Endothelial cell of umbilical vein (primary cell): ENCODE measurements at regions not wholly inside any gene's neighbourhood (a gene's known extent, or its start where the extent isn't known, plus 50 kb on each side); places are given as distances from the start of the nearest gene placed in this dataset.

Experiments used
- BruUV-seq: library from RNA; stranded (reverse); fragments of 400-500 nt; replicated peaks from 2 replicates; lab custom pipeline; 2021; lab: Mats Ljungman, UMichigan
- CTCF ChIA-PET: fragments of 300-600, 350-600 bp; sonication (Branson Sonifier 250); formaldehyde crosslinking; loops from one replicate; lab custom pipeline; 2021; ENCODE audit warnings: antibody characterized with exemption, inconsistent platforms; lab: Charles Lee
- POLR2A ChIA-PET: fragments of 300-600, 350-600 bp; sonication (Branson Sonifier 250); formaldehyde crosslinking; loops from one replicate; lab custom pipeline; 2021; ENCODE audit warnings: antibody characterized with exemption, inconsistent platforms; lab: Charles Lee
- DNase-seq: peaks from one replicate; pipeline ENCODE4 v3.0.0-alpha.2; 2011; ENCODE audit warnings: low read depth, low spot score
- FAIRE-seq: peaks from 2 replicates; lab custom pipeline; 2011; peaks lifted over from hg19 to GRCh38; lab: Jason Lieb, UNC
- H2AFZ ChIP-seq: 2 replicates; pipeline ENCODE4 v1.6.0; 2012; ENCODE audit warnings: low read depth, low read length, control low read depth, inconsistent platforms
- H3K27ac ChIP-seq: 2 replicates; pipeline ENCODE4 v1.5.1; 2011; ENCODE audit warnings: low read depth, mild to moderate bottlenecking, control low read depth, low read length, moderate library complexity; ENCODE audit not compliant: insufficient read depth
- H3K27me3 ChIP-seq, 2 experiments: 2 replicates each; pipeline versions ENCODE4 v1.6.0 to v1.6.1; 2011; ENCODE audit warnings: low read length in 2 of 2, mixed read lengths in 1 of 2; ENCODE audit not compliant: control insufficient read depth in 2 of 2, insufficient read depth in 2 of 2
- H3K36me3 ChIP-seq, 2 experiments: 2 replicates in 1 of 2; 3 replicates in 1 of 2; pipeline ENCODE4 v1.5.1; 2011; ENCODE audit warnings: low read length in 2 of 2, mild to moderate bottlenecking in 1 of 2, moderate library complexity in 1 of 2; ENCODE audit not compliant: control insufficient read depth in 2 of 2, insufficient read depth in 2 of 2; ENCODE audit errors: extremely low read depth in 1 of 2
- H3K4me1 ChIP-seq: 3 replicates; pipeline ENCODE4 v1.5.1; 2011; ENCODE audit warnings: mild to moderate bottlenecking, low read length; ENCODE audit not compliant: control insufficient read depth, insufficient read depth; ENCODE audit errors: extremely low read depth
- H3K4me2 ChIP-seq: 2 replicates; pipeline ENCODE4 v1.6.1; 2011; ENCODE audit warnings: low read length, control low read depth, mixed read lengths; ENCODE audit not compliant: insufficient read depth
- H3K4me3 ChIP-seq, 3 experiments: fragments of 200-600 bp in 1 of 3; sonication (generic), shearing (Covaris generic) in 1 of 3; replicated peaks in 1 of 3; 2 replicates each; pipeline ENCODE4 v1.5.1; 2011 to 2016; ENCODE audit warnings: control low read depth in 3 of 3, low read length in 3 of 3, mild to moderate bottlenecking in 2 of 3, inconsistent platforms in 1 of 3, low read depth in 1 of 3, moderate library complexity in 1 of 3; ENCODE audit not compliant: insufficient read depth in 1 of 3
- H3K79me2 ChIP-seq: 2 replicates; pipeline ENCODE4 v1.6.0; 2012; ENCODE audit warnings: low read length, inconsistent platforms; ENCODE audit not compliant: control insufficient read depth, insufficient read depth
- H3K9ac ChIP-seq: replicated peaks from 2 replicates; pipeline ENCODE3; 2011; ENCODE audit warnings: low read length, control low read depth; ENCODE audit not compliant: insufficient read depth; ENCODE audit errors: extremely low read depth
- H3K9me1 ChIP-seq: replicated peaks from 3 replicates; pipeline ENCODE4 v1.6.0; 2011; ENCODE audit warnings: mild to moderate bottlenecking, low read length; ENCODE audit not compliant: control insufficient read depth, insufficient read depth; ENCODE audit errors: extremely low read depth
- H3K9me3 ChIP-seq: replicated peaks from 2 replicates; pipeline ENCODE4 v1.5.1; 2012; ENCODE audit warnings: low read length, inconsistent platforms; ENCODE audit not compliant: control insufficient read depth, insufficient read depth
- H4K20me1 ChIP-seq: replicated peaks from 2 replicates; pipeline ENCODE3; 2011; ENCODE audit warnings: mild to moderate bottlenecking, low read length; ENCODE audit not compliant: control insufficient read depth, insufficient read depth; ENCODE audit errors: extremely low read depth
- CTCF ChIP-seq, 2 donors: IDR thresholded peaks; 1 replicate in 1 of 2; 2 replicates in 1 of 2; pipeline ENCODE4 v1.5.1; 2011; ENCODE audit warnings: low read length in 2 of 2, mild to moderate bottlenecking in 2 of 2, moderate library complexity in 2 of 2, control low read depth in 1 of 2, inconsistent platforms in 1 of 2, low read depth in 1 of 2; ENCODE audit not compliant: insufficient read depth in 1 of 2; ENCODE audit errors: extremely low read depth in 1 of 2
- EZH2 ChIP-seq: IDR thresholded peaks from 2 replicates; pipeline ENCODE4 v1.6.1; 2012; ENCODE audit warnings: borderline replicate concordance, low read depth, mild to moderate bottlenecking, moderate library complexity, low read length, inconsistent platforms; ENCODE audit not compliant: severe bottlenecking
- FOS ChIP-seq: IDR thresholded peaks from 2 replicates; pipeline ENCODE4 v1.6.1; 2011; ENCODE audit warnings: mild to moderate bottlenecking, low read length, moderate library complexity, borderline replicate concordance; ENCODE audit not compliant: insufficient read depth
- GATA2 ChIP-seq: IDR thresholded peaks from 2 replicates; pipeline ENCODE4 v1.7.0; 2011; ENCODE audit warnings: low read depth, mild to moderate bottlenecking, moderate library complexity, mixed read lengths, low read length; ENCODE audit not compliant: insufficient read length, insufficient read depth
- JUN ChIP-seq: IDR thresholded peaks from 2 replicates; pipeline ENCODE4 v1.6.1; 2011; ENCODE audit warnings: borderline replicate concordance, low read depth; ENCODE audit not compliant: insufficient read length, insufficient read depth
- MAX ChIP-seq: IDR thresholded peaks from 2 replicates; pipeline ENCODE4 v1.6.1; 2011; ENCODE audit not compliant: insufficient read depth, insufficient read length
- MYC ChIP-seq: IDR thresholded peaks from one replicate; pipeline ENCODE4 v1.6.1; 2011; ENCODE audit warnings: mild to moderate bottlenecking, low read depth, low read length
- POLR2A ChIP-seq: IDR thresholded peaks from 2 replicates; pipeline ENCODE4 v1.6.1; 2012; ENCODE audit warnings: low read depth, mild to moderate bottlenecking, control low read depth, low read length
- POLR2AphosphoS5 ChIP-seq: IDR thresholded peaks from 2 replicates; pipeline ENCODE4 v1.6.1; 2012; ENCODE audit warnings: low read depth, mild to moderate bottlenecking, control low read depth, low read length, moderate library complexity; ENCODE audit not compliant: insufficient read depth
- dilution Hi-C: fragments of 300-500 bp; cut with MboI; formaldehyde crosslinking; loops from one replicate; pipeline ENCODE4 v1.15.0; 2019; ENCODE audit warnings: low sequenced_read_pairs; ENCODE audit not compliant: extremely low pct_ligation_motif_present
- intact Hi-C: fragments of 100-400 bp; cut with micrococcal nuclease; formaldehyde crosslinking; loops from one replicate; pipeline ENCODE4 v1.10.0; 2022

GRCh38 chr2:146602383-146602782, 1242.4 kb upstream of the ACVR2A start:
- no peaks in the 10 kb centered on the region for H3K27me3 ChIP-seq
- H3K36me3 ChIP-seq: no peaks in the 10 kb centered on the region
- no peak overlapping the region for H3K27ac ChIP-seq
- POLR2A ChIA-PET: no interaction called here
- no peaks in the 10 kb centered on the region for H3K9me1 ChIP-seq
- TF ChIP-seq JUN: no peak
- TF ChIP-seq CTCF (IDR thresholded peaks at IDR 0.05; ENCODE audit: extremely low read depth in 1 of 2, insufficient read depth in 1 of 2, low read depth in 1 of 2, low read length in 2 of 2): no peak
- TF ChIP-seq POLR2A: no peak
- TF ChIP-seq POLR2AphosphoS5: no peak
- no peak for TF ChIP-seq MYC
- TF ChIP-seq EZH2: no peak
- no peak for TF ChIP-seq GATA2
- no peak for TF ChIP-seq FOS
- no peak for TF ChIP-seq MAX
- H3K79me2 ChIP-seq: no peaks in the 10 kb centered on the region
- H2AFZ ChIP-seq: no peak overlapping the region
- no peak overlapping the region for H3K4me3 ChIP-seq
- CTCF ChIA-PET: interaction anchor here (0.9 kb wide), 1 partner anchor 19 kb away, joined by 3 read pairs; no protein-coding TSS in a partner anchor
- no peaks in the 10 kb centered on the region for H3K9me3 ChIP-seq
- dilution Hi-C loops: no loop called here
- no peak overlapping the region for H3K4me2 ChIP-seq
- H3K4me1 ChIP-seq: no peaks in the 10 kb centered on the region
- no peak overlapping the region for H3K9ac ChIP-seq
- no TSS peak for BruUV-seq
- H4K20me1 ChIP-seq: no peaks in the 10 kb centered on the region
- FAIRE-seq: no peak
- intact Hi-C loops: no loop called here
- DNase-seq: no peak
